ENCODE measurements at regions not wholly inside any gene's neighbourhood (a gene's known extent, or its start where the extent isn't known, plus 50 kb on each side); places are given as distances from the start of the nearest gene placed in this dataset.
A peak's percentile ranks its signal among the peaks of the same experiment; 100 is the strongest.

DNA sequence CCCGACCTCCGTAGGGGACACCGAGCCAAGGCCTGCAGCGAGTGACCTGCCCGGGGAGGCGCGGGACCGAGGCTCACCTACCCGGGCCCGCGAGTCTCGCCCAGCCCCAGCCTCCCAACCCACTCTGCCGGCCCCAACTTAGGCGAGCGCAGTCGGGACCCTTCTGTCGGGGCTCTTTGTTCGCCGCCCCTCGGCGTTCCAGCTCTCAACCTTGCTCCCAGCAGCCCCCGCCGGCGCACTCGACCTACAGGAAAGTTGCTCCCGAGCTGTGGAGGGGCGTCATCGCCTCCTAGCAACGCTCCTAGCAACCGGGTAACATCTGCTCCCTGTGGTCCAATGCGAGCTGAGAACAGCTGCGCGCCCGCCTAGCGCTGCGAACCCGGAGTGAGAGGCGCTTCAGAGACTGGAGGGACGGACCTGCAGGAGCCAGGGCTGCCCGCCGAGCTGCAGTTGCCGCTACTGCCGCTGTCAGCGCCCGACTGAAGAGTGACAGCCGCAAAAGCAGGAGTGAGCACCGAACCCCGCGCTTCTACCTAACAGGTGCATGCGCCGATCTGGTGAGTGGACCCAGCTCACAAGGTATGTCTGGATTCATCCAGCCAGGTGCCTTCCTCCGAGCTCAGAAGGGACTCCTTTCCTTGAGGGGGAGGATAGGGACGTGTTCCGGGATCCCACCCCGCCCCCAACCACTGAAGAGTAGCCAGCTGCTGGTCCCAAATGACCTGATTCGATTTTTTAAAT lies 355.0 kb downstream of the SNAPC1 start:
- DNase-seq (ENCODE audit: low spot score) = peak; percentile 8
- CTCF ChIA-PET = interaction anchor here (0.9 to 1.6 kb wide), 3 partner anchors 9 to 280 kb away, joined by 3 to 8 read pairs (median 6); no protein-coding TSS in a partner anchor
- POLR2A ChIA-PET (ENCODE audit: low non-redundant PET) = no interaction called here
- H3K27ac ChIP-seq = no peak overlapping the region
- TF ChIP-seq, protein P1, sequence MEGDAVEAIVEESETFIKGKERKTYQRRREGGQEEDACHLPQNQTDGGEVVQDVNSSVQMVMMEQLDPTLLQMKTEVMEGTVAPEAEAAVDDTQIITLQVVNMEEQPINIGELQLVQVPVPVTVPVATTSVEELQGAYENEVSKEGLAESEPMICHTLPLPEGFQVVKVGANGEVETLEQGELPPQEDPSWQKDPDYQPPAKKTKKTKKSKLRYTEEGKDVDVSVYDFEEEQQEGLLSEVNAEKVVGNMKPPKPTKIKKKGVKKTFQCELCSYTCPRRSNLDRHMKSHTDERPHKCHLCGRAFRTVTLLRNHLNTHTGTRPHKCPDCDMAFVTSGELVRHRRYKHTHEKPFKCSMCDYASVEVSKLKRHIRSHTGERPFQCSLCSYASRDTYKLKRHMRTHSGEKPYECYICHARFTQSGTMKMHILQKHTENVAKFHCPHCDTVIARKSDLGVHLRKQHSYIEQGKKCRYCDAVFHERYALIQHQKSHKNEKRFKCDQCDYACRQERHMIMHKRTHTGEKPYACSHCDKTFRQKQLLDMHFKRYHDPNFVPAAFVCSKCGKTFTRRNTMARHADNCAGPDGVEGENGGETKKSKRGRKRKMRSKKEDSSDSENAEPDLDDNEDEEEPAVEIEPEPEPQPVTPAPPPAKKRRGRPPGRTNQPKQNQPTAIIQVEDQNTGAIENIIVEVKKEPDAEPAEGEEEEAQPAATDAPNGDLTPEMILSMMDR (conservative IDR thresholded peaks at IDR 0.05; ENCODE audit: low read depth) = no peak

DNA sequence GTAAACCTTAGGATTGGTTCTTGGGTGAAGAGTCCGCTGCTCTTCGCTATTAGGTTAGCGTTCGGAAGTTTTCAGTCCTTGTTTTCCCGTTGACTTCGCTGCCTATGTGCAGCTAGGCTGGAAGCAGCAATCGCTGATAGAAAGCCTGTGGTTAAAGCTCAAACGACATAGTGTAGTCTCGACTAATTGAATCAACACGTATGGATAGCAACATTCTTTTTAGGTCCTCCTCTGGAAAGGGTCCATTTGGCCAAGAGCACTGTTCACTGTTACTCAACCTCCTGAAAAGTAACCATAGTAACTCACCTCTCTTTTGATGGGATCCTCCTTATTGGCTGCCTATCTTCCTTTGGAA lies 355.5 kb downstream of the SNAPC1 start:
- H3K27ac ChIP-seq = no peak overlapping the region

DNA sequence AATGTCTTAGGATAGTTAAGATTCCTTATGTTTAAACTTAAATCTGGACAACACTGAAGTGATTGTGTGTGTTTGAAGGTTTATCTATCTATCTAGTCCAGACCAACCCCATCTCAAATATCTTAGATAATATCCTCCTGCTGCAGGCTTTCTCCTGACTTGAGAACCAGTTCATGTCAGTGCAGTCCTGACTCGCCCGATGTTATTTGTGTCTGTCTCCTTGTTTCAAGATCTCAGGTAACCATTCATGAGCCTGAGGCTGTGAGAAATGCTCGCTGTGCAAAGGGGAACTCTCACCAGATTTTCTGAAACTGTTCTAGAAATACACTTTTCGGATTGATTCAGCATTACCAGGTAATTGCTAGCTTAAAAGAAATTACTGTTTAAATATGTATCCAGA lies 356.2 kb downstream of the SNAPC1 start:
- POLR2A ChIA-PET (ENCODE audit: low non-redundant PET) = no interaction called here
- TF ChIP-seq, protein P1 (conservative IDR thresholded peaks at IDR 0.05; ENCODE audit: low read depth) = no peak
- no peak overlapping the region for H3K27ac ChIP-seq
- DNase-seq (ENCODE audit: low spot score) = no peak
- CTCF ChIA-PET = interaction anchor here (1.0 kb wide), 1 partner anchor 9 kb away, joined by 3 read pairs; no protein-coding TSS in a partner anchor

More for the DNA sequence above, 355.5 kb downstream of the SNAPC1 start:
- ChIA-PET POLR2A (ENCODE audit: low non-redundant PET) (no interaction called here), CTCF (interaction anchor here (0.9 to 1.6 kb wide), 4 partner anchors 8 to 280 kb away, joined by 3 to 8 read pairs (median 4); no protein-coding TSS in a partner anchor)
- TF ChIP-seq, protein P1 (conservative IDR thresholded peaks at IDR 0.05; ENCODE audit: low read depth) = no peak
- DNase-seq (ENCODE audit: low spot score) = no peak

DNA sequence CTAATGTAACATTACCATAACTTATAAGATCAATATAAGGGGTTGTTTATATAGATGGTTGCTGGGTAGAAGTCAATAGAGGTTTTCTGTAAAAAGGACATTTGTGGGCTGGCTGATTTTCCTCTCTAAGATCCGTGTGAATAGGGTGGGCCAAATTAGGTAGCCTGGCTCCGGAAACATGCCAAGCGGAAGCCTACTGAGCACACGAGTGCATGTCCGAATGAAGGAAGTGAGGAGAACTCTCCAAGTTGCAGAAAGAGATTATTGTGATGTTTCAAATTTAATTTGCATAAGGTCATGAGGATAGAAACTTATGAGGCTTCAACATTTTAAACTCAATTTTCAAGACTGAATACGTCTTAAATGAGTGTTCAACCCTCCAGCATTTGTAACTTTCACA lies 356.7 kb downstream of the SNAPC1 start:
- TF ChIP-seq, protein P1 (conservative IDR thresholded peaks at IDR 0.05; ENCODE audit: low read depth) = no peak
- POLR2A ChIA-PET (ENCODE audit: low non-redundant PET) = no interaction called here
- CTCF ChIA-PET = no interaction called here
- no peak overlapping the region for H3K27ac ChIP-seq
- DNase-seq (ENCODE audit: low spot score) = no peak

DNA sequence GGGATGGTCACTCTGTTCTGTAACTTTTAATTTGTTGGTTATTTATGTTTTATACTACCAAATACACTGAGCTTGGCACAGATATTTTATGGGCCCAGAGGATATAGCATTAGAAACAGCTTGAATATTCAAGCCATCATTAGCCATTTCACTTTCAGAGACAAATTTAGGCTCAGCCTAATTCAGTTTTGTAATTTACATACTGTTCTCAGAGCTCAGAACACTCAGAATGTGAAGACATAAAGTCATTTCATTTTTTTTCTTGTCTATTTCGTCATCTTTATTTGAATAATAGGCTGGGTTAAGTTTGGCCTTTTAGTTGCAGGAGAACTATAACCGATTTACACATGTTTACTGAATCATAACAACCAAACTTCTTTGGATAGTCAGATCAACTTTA lies 361.7 kb downstream of the SNAPC1 start:
- H3K27ac ChIP-seq = no peak overlapping the region
- CTCF ChIA-PET = interaction anchor here (0.6 kb wide), 1 partner anchor 230 kb away, joined by 3 read pairs; no protein-coding TSS in a partner anchor
- POLR2A ChIA-PET (ENCODE audit: low non-redundant PET) = no interaction called here
- TF ChIP-seq, protein P1 (conservative IDR thresholded peaks at IDR 0.05; ENCODE audit: low read depth) = no peak
- DNase-seq (ENCODE audit: low spot score) = no peak

DNA sequence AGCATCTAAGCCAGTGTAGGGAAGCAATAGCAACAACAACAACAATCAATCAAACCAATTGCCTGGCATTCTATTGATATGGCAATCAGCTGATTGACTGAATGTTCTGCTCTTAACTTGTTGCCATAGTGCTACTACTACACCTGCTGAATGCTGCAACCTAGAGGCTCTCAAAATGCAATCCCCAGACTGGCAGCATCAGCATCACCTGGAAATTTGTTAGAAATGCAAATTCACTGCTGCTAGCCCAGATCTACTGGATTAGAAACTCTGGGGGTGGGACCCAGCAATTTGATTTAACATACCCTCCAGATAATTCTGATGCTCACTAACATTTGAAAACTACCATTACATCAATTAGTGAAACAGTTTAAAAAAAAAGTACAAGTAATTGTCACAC lies 363.6 kb downstream of the SNAPC1 start:
- ChIA-PET CTCF (interaction anchor here (1.1 to 1.4 kb wide), 5 partner anchors 11 to 231 kb away, joined by 3 to 30 read pairs (median 13); no protein-coding TSS in a partner anchor), POLR2A (ENCODE audit: low non-redundant PET) (no interaction called here)
- TF ChIP-seq, protein P1 (conservative IDR thresholded peaks at IDR 0.05; ENCODE audit: low read depth) = no peak
- no peak for DNase-seq (ENCODE audit: low spot score)
- no peak overlapping the region for H3K27ac ChIP-seq

All from RWPE1 (cell line).